SK-N-SH treated with all-trans-retinoic acid at 6 μM for 48 hours (cell line): ENCODE measurements at regions not wholly inside any gene's neighbourhood (a gene's known extent, or its start where the extent isn't known, plus 50 kb on each side); places are given as distances from the start of the nearest gene placed in this dataset.

Experiments used
- TCF4 ChIP-seq: fragments of 250-450 bp; sonication (Bioruptor Pico); IDR thresholded peaks from 2 replicates; pipeline ENCODE4 v1.8.0; 2021; ENCODE audit warnings: mild to moderate bottlenecking, moderate library complexity, borderline replicate concordance
- ZNF8 ChIP-seq: fragments of 450-650 bp; formaldehyde crosslinking; IDR thresholded peaks from 2 replicates; pipeline ENCODE4 v1.5.0; 2020; ENCODE audit warnings: mild to moderate bottlenecking, moderate library complexity

- TF ChIP-seq TCF4 (CRISPR knock-in tag) (no peak), ZNF8 (CRISPR knock-in tag) (no peak)
Observed at GRCh38 chr16:86095906-86096485, 197.0 kb downstream of the IRF8 start.
